ENCODE measurements at regions not wholly inside any gene's neighbourhood (a gene's known extent, or its start where the extent isn't known, plus 50 kb on each side); places are given as distances from the start of the nearest gene placed in this dataset.

DNA sequence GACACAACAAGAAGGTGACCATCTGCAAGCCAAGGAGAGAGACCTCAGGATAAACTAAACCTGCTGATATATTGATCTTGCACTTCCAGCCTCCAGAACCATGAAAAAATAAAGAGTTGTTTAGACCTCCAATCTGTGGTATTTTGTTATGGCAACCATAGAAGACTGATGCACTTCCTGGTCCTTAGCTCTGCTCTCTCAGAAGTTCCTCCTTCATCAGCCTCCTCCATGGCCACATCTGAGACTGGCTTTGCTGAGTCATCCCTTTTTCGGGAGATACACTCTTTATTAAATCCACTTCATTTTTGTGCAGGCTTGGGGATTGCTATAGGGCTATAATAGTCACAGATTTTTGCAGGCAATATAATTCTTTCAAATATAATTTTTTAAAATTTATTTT, 89.6 kb upstream of the ATF7IP start:
- DNase-seq (ENCODE audit: low read depth in 2 of 2): no peak

DNA sequence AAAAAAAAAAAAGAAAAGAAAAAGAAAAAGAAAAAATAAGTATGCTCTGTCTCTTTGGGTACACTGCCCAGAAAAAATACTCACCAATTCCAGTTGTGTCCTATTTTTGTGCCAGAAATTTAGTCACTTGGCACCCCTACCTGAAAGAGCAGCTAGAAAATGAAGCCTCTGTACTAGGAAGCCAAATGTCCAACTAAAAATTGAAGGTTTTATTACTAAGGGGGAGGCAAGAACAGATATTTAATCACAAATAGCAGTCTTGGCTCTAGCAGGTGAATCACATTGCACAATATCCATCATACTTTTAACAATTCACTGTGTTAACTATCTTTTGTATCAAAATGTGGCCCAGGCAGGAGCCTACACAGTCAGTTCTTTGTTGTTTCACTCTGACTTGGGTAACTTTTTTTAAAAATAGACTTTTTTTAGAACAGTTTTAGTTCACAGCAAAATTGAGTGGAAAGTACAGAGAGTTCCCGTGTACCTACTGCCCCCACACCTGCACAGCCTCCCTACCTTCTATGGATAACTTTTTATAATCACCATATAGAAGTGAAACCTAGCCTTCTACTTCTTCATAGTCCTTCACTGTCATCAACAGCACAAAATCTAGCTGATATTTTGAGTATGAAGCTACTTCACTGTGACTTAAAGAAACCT, 87.1 kb upstream of the ATF7IP start:
- no peak for DNase-seq (ENCODE audit: low read depth in 2 of 2)

GRCh38 chr12:14279845-14280244, 85.6 kb upstream of the ATF7IP start:
- DNase-seq (ENCODE audit: low read depth in 2 of 2): no peak

GRCh38 chr12:14280921-14281320, 84.6 kb upstream of the ATF7IP start:
- DNase-seq (ENCODE audit: low read depth in 2 of 2): no peak

GRCh38 chr12:14281539-14281938, 83.9 kb upstream of the ATF7IP start:
- no peak for DNase-seq (ENCODE audit: low read depth in 2 of 2)

GRCh38 chr12:14283489-14284144, 81.9 kb upstream of the ATF7IP start:
- no peak for DNase-seq (ENCODE audit: low read depth in 2 of 2)

DNA sequence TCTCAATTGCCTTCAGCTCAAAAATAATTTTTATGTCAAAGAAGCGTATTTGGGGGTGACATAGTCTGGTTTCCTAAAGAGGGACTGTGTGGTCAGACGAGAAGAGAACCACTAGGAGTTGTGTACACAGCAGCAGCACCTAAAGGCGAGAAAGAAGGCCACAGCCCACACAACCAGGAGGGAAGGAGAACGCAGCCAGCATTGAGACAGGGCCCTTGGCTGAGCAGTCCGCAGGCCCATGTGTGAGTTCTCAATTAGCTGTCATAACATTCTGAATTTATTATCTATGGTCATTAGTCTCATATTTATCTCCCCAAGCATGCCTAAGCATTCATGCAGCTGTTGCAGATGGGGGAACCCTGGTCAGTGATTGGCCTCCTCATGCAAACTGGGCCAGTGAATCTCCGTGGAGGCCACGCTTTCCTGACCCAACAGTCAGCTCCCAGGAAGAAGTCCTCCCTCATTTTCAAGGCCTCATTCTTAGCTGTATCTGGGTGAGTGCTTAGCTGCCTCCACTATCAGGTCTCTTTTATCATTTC, 81.2 kb upstream of the ATF7IP start:
- no peak for DNase-seq (ENCODE audit: low read depth in 2 of 2)

- DNase-seq (ENCODE audit: low read depth in 2 of 2): no peak
Measured at GRCh38 chr12:14289601-14290000, 75.9 kb upstream of the ATF7IP start.

DNA sequence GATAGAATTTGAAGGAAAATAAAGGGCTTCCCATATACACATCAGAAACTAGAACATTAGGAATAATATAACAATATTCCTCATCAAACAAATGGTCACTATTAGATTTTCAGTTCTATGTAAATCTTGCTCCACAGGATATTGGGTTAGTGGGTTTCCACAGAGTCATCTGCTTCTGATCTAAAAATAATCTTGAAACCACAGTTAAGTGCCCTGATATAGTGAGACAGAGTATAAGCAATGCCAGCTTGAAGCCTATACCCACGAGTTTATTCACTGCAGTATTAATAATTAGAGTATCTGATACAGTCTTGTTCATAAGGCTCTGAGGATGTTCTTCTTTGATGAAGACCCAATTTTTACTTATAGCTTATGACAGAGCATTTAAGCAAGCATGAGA, 74.5 kb upstream of the ATF7IP start:
- DNase-seq (ENCODE audit: low read depth in 2 of 2): no peak

GRCh38 chr12:14303661-14304155, 61.8 kb upstream of the ATF7IP start:
- no peak for DNase-seq (ENCODE audit: low read depth in 2 of 2)

DNA sequence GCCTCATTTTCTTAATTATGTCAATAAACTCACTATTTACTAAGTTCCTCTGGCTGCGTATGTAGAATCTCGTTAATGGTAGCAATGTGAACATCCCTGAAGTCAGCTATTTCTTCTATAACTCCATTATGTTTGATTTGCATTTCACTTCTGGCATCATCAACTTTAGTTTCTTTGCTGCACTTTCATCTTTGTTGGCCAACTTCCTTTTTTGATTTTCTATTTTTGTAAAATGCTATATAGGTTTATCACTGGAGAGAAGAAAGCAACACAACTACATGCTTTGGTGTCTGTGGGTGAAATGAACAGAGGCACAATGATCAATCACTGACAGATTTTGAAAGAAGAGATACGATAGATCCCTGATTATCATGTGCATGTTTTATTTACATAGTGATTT, 58.5 kb upstream of the ATF7IP start:
- DNase-seq (ENCODE audit: low read depth in 2 of 2): no peak

- no peak for DNase-seq (ENCODE audit: low read depth in 2 of 2)
Measured at GRCh38 chr12:14308516-14308915, 57.0 kb upstream of the ATF7IP start.

GRCh38 chr12:14310866-14311265, 54.6 kb upstream of the ATF7IP start:
- DNase-seq (ENCODE audit: low read depth in 2 of 2): no peak

DNA sequence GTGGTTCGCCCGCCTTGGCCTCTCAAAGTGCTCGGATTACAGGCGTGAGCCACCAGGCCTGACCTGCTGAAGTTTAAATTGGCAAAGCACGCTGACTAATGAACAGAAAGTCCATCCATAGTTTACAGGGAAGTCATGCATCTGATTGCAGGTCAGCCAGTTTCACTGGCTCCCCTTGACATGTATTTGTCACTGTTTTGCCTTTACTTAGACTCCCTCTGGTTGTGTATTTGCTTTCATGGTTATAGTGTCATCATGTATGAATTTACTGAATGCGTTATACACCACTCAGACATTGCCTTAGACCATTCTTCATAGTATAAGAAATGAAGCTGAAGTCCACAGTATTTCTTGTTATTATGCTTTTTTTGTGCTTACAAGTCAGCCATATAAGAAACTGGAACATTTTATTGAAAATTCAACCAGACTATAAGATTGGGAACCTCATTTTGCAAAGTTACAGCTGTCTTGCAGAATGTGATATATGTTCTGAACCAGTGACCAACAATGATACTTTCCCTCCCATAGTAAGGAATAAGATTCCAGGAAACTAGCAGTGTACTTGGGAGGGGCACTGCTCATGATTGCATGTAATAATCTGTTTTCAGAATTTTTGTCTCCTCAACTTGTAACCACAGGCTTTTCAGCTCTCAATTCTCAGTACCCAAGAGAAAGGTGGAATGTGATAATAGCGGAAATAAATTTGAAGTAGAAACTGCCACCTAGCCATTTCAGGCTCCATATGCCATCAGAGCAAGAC, 51.9 kb upstream of the ATF7IP start:
- DNase-seq (ENCODE audit: low read depth in 2 of 2): no peak

- DNase-seq (ENCODE audit: low read depth in 2 of 2): no peak
Measured at GRCh38 chr12:14314801-14315200, 50.7 kb upstream of the ATF7IP start.

DNA sequence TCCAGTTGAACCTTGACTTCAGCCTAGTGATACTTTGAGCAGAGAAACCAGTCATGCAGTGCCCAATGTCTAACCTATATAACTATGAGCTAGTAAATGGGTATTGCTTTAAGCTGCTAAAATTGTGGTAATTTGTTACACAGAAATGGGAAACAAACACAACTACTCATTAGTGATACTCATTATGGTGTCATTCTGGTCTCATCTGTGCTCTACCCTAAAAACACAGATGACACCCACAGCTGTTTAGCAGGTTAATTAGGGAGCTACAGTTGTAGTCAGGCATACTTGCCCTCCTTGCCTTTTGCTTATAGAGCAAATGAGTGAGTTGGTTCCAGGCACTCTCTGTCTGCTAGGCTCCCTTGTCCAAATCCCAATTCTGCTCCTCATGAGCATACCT, 50.0 kb upstream of the ATF7IP start:
- no peak for DNase-seq (ENCODE audit: low read depth in 2 of 2)
